Stomach (tissue), 8 donors: ENCODE measurements at regions not wholly inside any gene's neighbourhood (a gene's known extent, or its start where the extent isn't known, plus 50 kb on each side); places are given as distances from the start of the nearest gene placed in this dataset.

Experiments
- DNase-seq, 2 donors: peaks; one replicate each; pipeline versions ENCODE4 v3.0.0 to v3.0.0-alpha.2; 2013 to 2019
- H3K27ac ChIP-seq, 5 donors: fragments of 200-600 bp in 4 of 5; sonication (generic) in 4 of 5; one replicate each; pipeline ENCODE4 v1.5.1; 2013 to 2019; ENCODE audit warnings: mild to moderate bottlenecking in 1 of 5, moderate library complexity in 1 of 5
- H3K27me3 ChIP-seq, 3 donors: fragments of 200-600 bp; sonication (generic); one replicate each; pipeline ENCODE4 v1.5.1; 2017 to 2019; ENCODE audit warnings: mixed run types in 1 of 3
- H3K36me3 ChIP-seq, 4 donors: fragments of 200-600 bp; sonication (generic); 1 replicate in 3 of 4; 2 replicates in 1 of 4; pipeline ENCODE4 v1.5.1; 2016 to 2019
- H3K4me1 ChIP-seq, 4 donors: fragments of 200-600 bp; sonication (generic); one replicate each; pipeline ENCODE4 v1.5.1; 2016 to 2019
- H3K4me3 ChIP-seq, 4 donors: fragments of 200-600 bp; sonication (generic) in 3 of 4; one replicate each; pipeline ENCODE4 v1.5.1; 2016 to 2019; ENCODE audit warnings: mild to moderate bottlenecking in 1 of 4
- H3K9me3 ChIP-seq, 4 donors: fragments of 200-600 bp; sonication (generic); one replicate each; pipeline ENCODE4 v1.5.1; 2016 to 2019
- CTCF ChIP-seq, 7 experiments: fragments of 450-650 bp in 4 of 7; fragments of 200-600 bp in 3 of 7; sonication (generic) in 3 of 7; IDR thresholded peaks; one replicate each; pipeline ENCODE4 v1.5.1; 2016 to 2019; ENCODE audit warnings: antibody characterized with exemption in 7 of 7, control low read depth in 2 of 7, mild to moderate bottlenecking in 1 of 7
- EP300 ChIP-seq: sonication (generic); formaldehyde crosslinking; IDR thresholded peaks from one replicate; pipeline ENCODE4 v1.6.1; 2017; ENCODE audit warnings: antibody characterized with exemption
- POLR2A ChIP-seq, 4 donors: fragments of 450-650 bp; IDR thresholded peaks; one replicate each; pipeline ENCODE4 v1.6.1; 2016; ENCODE audit warnings: antibody characterized with exemption in 4 of 4, control low read depth in 2 of 4, mild to moderate bottlenecking in 1 of 4, moderate library complexity in 1 of 4
- POLR2AphosphoS5 ChIP-seq, 3 donors: sonication (generic); formaldehyde crosslinking; IDR thresholded peaks; one replicate each; pipeline ENCODE4 v1.6.1; 2016; ENCODE audit warnings: antibody characterized with exemption in 3 of 3
- WGBS, 5 donors: extraction: QIAGEN DNeasy Blood & Tissue Kit in 3 of 5; methylation state at CpG; one replicate each; pipeline versions ENCODE4 v1.1.5 to v1.1.7; 2013 to 2018; 5-methylcytosine and 5-hydroxymethylcytosine counted together
- intact Hi-C: fragments of 100-400 bp; cut with DNase I; formaldehyde crosslinking; loops from one replicate; pipeline ENCODE4 v1.15.1; 2023; ENCODE audit warnings: low total_unique reads
- donor health status: healthy with polysubstance abuse.
- donor health status: Bipolar disorder and iron deficiency.
- donor health status: healthy.

- no peaks in the 10 kb centered on the region for H3K36me3 ChIP-seq
- no peaks in the 10 kb centered on the region for H3K9me3 ChIP-seq
- DNase-seq = no peak
- intact Hi-C loops = no loop called here
- no peak overlapping the region for H3K27ac ChIP-seq
- H3K4me1 ChIP-seq = no peaks in the 10 kb centered on the region
- TF ChIP-seq POLR2A (IDR thresholded peaks at IDR 0.05) = no peak
- no peak for TF ChIP-seq CTCF (IDR thresholded peaks at IDR 0.05)
- no peak for TF ChIP-seq EP300
- no peak for TF ChIP-seq POLR2AphosphoS5 (IDR thresholded peaks at IDR 0.05)
- no peaks in the 10 kb centered on the region for H3K27me3 ChIP-seq
- no peak overlapping the region for H3K4me3 ChIP-seq
- 57 to 85% (median 75%) methylated on average over 1 of the region's 1 CpG for WGBS, 5 donors
These were observed 2001.6 kb upstream of the CDH9 start for GRCh38 chr5:29039994-29040393.

- Histone ChIP-seq H3K27me3 (no peaks in the 10 kb centered on the region), H3K9me3 (no peaks in the 10 kb centered on the region), H3K36me3 (no peaks in the 10 kb centered on the region), H3K27ac (no peak overlapping the region), H3K4me3 (no peak overlapping the region), H3K4me1 (no peaks in the 10 kb centered on the region)
- DNase-seq = no peak
- intact Hi-C loops = no loop called here
- WGBS, 5 donors = 56 to 78% (median 65%) methylated on average over 3 of the region's 3 CpGs
- TF ChIP-seq CTCF (IDR thresholded peaks at IDR 0.05) = no peak
- no peak for TF ChIP-seq POLR2AphosphoS5 (IDR thresholded peaks at IDR 0.05)
- no peak for TF ChIP-seq EP300
- no peak for TF ChIP-seq POLR2A (IDR thresholded peaks at IDR 0.05)
These were observed 1999.3 kb upstream of the CDH9 start for GRCh38 chr5:29037716-29038115.

GRCh38 chr5:29024052-29024451 is 1985.7 kb upstream of the CDH9 start:
- Histone ChIP-seq H3K36me3 (no peaks in the 10 kb centered on the region), H3K4me1 (no peaks in the 10 kb centered on the region), H3K27ac (no peak overlapping the region), H3K27me3 (no peaks in the 10 kb centered on the region), H3K4me3 (no peak overlapping the region), H3K9me3 (no peaks in the 10 kb centered on the region)
- no peak for DNase-seq
- WGBS, 5 donors = 92 to 96% (median 94%) methylated on average over 4 of the region's 4 CpGs
- intact Hi-C loops = no loop called here
- TF ChIP-seq POLR2A (IDR thresholded peaks at IDR 0.05) (no peak), POLR2AphosphoS5 (IDR thresholded peaks at IDR 0.05) (no peak), CTCF (IDR thresholded peaks at IDR 0.05) (no peak), EP300 (no peak)

GRCh38 chr5:29023541-29023940 is 1985.2 kb upstream of the CDH9 start:
- DNase-seq = no peak
- WGBS, 5 donors = 46 to 91% (median 71%) methylated on average over 2 of the region's 2 CpGs
- Histone ChIP-seq H3K27ac (no peak overlapping the region), H3K27me3 (no peaks in the 10 kb centered on the region), H3K4me3 (no peak overlapping the region), H3K9me3 (no peaks in the 10 kb centered on the region), H3K36me3 (no peaks in the 10 kb centered on the region), H3K4me1 (no peaks in the 10 kb centered on the region)
- TF ChIP-seq POLR2A (IDR thresholded peaks at IDR 0.05) (no peak), EP300 (no peak), POLR2AphosphoS5 (IDR thresholded peaks at IDR 0.05) (no peak), CTCF (IDR thresholded peaks at IDR 0.05) (no peak)
- intact Hi-C loops = no loop called here

- no peak for TF ChIP-seq CTCF (IDR thresholded peaks at IDR 0.05)
- intact Hi-C loops = no loop called here
- WGBS, 5 donors = 38 to 70% (median 53%) methylated on average over 3 of the region's 3 CpGs
- H3K9me3 ChIP-seq = no peaks in the 10 kb centered on the region
- no peaks in the 10 kb centered on the region for H3K27me3 ChIP-seq
- no peaks in the 10 kb centered on the region for H3K36me3 ChIP-seq
- H3K4me3 ChIP-seq = no peak overlapping the region
- no peak for DNase-seq
- no peaks in the 10 kb centered on the region for H3K4me1 ChIP-seq
- no peak overlapping the region for H3K27ac ChIP-seq
These were observed 1979.1 kb upstream of the CDH9 start for GRCh38 chr5:29017501-29017900.
